ENCODE measurements at regions not wholly inside any gene's neighbourhood (a gene's known extent, or its start where the extent isn't known, plus 50 kb on each side); places are given as distances from the start of the nearest gene placed in this dataset.

DNA sequence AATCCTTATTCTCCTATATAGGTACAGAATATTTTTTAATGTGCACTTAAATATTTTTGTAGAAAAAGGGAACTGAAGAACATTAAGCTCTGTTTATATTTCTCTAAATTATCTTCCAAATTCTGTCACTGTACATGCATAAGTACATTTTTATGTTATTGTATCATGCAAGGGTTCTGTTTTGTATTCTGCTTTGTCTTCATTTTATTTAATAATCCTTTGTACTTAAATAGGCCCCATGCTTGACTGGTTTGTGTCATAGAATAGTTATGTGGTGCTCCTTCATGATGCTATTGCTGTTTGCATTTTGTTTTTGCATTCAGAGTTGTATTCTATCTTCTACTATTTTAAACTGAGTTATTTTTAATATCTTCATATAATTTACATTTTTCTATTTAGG is 111.9 kb upstream of the EDNRA start:
- DNase-seq = no peak

DNA sequence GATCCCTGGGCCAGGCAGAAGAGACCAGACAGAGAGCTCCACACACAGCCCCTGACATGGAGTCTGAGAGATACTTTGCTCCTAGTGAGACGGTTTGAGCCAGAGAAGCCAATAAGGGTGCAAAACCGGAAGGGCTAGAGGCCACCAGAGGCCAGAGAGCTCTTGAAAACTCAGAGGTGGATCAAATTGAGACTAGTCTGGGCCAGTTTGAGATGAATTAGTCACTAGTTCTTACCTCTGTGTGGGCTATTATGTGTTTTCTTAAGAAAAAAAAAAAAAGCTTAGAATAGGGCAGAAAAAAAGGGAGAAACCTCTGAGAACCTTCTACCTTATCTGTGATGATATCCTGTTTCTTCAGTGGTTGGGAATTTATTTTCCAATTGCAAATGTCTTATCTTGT is 110.4 kb upstream of the EDNRA start:
- no peak for DNase-seq

DNA sequence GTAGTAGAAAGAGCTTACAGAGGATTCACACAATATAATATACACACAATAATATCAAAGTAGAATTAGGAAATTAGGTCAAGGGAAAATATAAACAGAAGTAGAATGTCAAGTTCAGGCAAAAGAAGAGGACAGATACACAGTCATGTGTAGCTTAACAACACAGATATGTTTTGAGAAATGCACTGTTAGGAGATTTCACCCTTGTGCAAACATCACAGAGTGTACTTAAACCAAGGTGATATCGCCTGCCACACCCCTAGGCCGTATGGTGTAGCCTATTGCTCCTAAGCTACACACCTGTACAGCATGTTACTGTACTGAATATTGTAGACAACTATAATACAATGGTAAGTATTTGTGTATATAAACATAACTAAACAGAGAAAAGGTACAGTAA is 110.0 kb upstream of the EDNRA start:
- DNase-seq = no peak

DNA sequence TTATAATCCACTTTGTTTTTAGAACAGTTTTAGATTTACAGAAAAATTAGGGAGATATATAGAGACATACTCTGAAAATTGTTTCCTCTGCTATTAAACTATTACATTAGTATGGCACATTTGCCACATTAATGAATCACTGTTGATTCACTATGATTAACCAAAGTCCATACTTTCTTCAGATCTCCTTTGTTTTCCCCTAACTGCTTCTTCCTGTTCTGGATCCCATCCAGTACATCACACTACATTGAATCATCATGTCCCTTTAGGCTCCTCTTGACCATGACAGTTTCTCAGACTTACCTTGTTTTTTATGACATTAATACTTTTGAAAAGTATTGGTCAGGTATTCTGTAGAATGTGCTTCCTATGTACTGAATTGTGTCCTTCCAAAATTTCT is 109.2 kb upstream of the EDNRA start:
- no peak for DNase-seq

DNA sequence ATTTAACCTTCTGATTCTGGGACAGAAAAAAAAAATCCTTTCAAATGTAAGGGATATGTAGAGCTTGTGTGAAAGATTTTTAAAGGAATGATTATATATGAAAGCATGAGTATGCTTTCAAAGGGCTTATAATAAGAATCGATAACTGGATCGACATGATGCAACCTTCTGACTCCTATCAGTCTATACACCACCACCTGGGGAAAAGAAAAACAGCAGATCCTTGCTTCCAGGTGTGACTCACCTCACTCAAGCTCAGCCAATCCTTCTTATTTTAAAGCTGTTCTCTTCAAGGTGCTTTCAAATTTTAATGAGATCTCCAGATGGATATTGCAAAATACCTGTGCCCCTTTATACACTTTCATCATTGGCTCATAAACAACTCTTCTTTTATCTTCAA is 102.1 kb upstream of the EDNRA start:
- no peak for DNase-seq

DNA sequence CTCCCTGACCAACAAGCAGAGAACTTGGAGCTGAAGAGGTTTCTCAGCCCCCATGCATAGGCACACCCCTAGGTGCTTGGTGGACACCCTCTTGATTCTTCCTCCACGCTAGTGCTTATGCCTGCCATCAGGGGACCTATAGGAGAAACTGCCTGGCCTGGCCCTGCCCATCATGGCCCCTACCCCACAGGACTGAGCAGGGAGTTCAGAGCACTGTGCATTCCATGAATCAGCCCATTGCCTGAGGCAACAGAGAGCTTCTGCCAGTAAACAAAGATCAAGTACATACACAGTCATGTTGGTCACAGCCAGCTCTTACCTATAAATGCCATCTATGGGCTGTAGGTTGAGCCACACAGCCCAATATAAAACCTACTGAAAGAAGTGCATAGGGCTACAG is 99.1 kb upstream of the EDNRA start:
- no peak for DNase-seq

DNA sequence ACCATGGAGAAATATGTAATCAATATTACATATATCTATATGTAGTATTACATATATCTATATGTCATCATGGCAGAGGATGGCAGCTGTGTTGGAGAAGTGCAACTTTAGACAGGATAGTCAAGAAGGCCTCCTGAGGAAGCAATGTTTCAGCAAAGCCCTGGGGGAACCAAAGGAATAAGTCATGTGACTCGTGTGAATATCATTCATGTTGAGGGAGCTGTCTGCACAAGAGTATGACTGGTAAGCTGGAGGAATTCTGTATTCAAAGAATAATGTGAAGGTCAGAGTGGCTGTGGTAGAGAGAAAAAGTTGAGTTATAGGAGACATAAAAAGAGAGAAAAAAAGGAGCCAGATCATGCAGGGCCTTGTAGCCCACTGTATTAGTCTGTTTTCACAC is 92.9 kb upstream of the EDNRA start:
- DNase-seq = no peak

DNA sequence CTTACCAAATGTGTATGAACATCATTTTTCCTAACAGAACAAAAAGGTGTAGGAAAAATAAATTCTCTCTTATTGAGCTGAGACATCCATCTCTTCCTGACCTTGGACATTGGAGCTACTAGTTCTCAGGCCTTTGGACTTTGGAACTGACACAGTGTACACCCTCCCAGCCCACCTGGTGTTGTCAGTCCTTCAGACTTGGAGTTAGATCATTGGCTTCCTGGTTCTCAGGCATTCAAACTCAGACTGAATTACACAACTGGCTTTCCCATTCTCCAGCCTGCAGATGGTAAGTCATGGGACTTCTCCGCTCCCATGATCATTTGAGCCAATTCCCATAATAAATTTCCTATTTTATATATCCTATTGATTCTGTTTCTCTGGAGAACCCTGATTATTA is 84.8 kb upstream of the EDNRA start:
- no peak for DNase-seq

DNA sequence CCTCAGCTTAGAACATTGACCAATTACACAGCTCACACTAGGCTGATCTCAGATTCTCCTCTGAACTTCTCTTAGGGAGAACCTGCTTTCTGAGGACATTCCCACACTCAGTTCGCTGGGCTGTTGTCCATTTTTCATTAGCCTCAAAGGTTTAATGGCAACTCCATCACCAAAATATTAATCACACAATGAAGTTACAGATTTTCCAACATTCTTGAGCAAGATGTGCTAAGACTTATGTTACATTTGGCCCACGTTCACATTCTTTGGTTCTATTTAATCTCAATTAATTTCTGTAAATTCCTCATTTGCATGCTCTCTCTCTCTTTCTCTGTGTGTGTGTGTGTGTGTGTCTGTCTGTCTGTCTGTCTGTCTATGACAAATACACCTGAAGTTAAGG is 82.3 kb upstream of the EDNRA start:
- DNase-seq = no peak

DNA sequence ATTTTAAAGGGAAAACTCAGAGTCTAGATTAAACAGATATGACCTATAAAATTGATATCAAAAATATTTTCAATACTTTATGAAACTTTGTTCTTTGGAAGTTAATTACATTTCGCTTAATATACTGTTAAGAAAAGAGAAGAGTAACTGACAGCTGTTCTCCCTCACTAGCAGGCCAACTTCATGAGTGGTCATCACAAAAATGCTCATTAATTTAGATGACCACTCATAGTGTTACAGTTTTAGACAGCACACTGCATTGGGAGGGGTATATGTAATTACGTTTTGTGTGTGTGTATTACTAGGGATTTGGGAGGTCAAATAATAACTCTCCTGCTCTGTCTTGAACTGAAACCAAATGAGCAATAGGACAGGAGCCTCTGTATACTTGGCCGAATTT is 80.2 kb upstream of the EDNRA start:
- DNase-seq = no peak

DNA sequence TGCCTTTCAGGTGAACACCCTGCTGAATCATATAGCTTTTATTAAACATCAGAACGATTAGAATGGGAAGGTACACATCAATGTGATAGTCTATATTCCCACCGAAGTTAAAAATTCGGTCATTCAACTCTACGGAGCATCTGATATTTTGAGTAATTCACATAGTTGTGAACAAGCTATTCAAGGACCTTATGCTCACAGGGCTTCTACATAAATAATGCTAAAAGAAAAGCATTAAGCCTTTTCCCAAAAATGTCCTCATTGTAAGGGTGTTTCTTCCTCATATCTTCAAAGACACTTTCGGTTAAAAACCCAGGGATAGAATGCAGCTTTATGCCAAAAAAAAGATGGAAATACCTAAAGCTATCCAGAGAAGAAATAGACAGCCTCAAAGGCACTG is 79.7 kb upstream of the EDNRA start:
- DNase-seq = no peak

DNA sequence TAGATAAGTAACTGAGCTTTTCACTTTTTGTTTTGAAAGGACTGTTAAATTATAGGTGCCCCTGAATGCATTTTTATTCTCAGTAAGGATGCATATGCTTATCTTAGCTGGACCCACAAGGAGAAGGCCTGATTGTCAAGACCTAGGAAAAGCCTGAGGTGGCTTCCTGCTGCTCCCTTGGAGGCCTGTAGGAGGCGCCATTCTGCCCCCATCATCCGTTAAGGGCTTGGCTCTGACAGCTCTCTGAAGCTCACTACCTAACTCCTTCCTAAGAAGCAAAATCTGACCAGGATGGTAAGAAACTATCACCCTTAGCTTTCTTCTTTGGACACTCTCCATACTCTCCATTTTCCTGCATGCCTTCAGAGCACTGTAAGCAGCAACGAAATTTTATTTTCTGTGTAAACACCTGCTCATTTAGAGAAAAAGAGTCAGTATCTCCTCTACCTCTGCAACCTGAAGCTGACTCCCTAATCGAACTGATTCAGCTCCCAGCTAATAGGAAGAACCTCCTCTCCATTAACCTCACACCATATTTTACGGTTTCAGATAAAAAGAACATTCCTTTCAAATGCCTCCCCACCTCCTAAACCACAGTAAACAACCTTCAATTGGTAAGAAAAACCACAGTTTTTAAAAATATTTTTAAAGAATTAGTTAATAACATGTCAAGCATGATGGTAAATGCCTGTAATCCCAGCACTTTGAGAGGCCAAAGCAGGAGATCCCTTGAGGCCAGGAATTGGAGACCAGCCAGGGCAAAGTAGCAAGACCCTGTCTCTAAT is 73.4 kb upstream of the EDNRA start:
- no peak for DNase-seq

DNA sequence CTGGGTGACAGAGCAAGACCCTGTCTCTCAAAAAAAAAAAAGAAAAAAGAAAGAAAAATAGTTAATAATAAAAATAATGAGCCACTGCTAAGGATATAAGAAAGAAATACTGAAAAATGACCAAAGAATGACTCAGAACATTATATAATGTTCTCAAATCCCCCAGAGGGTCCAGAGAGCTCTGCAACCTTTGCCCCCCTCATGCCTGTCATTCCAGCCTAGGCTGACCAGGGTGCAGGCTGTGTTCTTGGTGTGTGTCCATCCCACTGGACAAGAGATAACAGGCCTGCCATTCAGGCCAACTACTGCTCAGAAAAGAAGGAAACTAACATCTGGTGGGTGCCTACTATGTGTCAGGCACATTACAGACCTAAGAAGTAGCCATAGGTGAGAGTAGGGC is 72.7 kb upstream of the EDNRA start:
- no peak for DNase-seq

DNA sequence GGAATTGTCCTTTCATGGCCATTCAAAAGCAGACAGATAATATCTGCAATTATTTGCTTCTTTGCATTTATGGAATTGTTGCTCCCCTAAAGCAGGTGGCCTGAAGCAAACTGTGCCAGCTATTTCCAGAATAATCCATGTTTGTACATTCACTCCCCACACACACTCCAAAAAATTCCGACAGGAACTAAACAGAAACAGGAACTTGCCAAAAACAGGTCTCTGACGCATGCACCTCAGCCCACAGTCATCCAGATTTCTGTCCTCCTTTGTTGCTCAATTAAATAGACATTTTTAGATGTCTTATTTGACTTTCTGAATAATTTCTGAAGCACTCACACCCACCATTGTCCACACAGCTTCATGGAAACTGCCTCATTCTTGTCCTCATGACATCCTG is 71.5 kb upstream of the EDNRA start:
- DNase-seq = no peak

DNA sequence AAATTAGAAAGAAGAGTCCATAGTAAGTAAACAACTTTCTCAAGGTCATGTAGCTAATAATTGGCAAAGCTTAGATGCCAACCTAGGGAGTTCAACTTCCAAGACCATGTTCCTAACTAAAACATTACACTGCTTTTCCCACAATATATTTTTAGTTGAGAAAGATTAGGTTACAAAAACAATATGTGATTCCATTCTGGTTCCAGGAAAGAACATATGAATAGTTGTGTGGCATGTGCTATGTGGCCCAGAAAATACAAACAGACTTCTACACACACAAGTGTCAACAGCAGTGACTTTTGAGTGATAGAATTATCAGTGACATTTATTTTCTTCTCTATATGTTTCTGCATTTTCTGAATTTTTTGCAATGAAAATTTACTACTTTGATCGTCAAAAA is 62.7 kb upstream of the EDNRA start:
- DNase-seq = no peak

DNA sequence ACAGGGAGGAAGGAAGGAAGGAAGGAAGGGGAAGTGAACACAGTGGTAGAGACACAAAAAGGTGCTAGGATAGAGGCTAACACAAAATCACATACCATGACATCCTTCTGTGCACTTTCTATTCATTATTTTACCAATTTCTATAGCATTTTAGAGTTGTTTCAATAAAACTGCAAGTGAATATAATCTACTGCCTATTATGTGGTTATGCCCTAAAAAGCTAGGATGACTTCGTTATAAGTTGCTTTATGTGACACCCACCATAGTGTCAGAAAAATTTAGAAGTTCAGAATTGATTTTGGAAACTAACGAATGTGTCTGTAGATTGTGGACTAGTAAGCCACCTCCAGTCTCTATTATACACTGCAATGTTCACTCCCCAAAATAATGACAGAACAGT is 59.4 kb upstream of the EDNRA start:
- no peak for DNase-seq

DNA sequence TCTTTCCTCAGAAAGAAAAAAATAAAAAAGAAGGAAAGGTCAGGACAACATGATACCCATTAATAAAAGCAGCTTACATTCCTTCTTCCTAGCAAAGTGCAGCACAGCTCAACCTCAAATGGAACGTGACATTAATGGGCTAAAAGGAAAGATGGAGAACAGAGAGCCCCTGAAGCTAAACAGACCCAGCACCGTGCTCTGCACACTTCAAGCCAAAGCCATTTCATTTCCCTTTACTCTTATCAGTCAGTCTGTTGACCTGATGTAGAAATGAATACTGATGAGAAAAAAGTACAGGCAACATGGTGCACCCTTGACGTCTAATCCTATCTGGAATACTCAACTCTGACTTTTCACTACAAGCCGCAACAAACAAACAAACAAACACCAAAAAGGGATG is 57.7 kb upstream of the EDNRA start:
- no peak for DNase-seq

DNA sequence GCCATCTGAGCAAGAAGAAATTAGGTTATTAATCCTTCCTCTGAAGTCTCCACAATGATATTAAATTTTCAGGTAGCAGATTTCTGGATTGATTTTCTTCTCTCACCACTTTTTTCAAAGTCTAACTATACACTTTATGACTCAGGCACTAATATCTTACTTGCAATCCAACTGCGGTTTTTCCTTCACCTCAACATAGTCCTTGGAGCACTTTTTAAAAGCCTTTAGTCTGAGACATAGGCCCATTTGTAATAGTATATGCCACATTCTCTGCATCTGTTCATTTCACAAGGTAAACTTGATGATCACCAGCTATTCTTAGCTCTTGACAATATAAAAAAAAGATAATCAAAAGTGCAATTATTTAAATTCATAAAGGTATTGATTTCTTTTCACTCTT is 55.9 kb upstream of the EDNRA start:
- DNase-seq = no peak

DNA sequence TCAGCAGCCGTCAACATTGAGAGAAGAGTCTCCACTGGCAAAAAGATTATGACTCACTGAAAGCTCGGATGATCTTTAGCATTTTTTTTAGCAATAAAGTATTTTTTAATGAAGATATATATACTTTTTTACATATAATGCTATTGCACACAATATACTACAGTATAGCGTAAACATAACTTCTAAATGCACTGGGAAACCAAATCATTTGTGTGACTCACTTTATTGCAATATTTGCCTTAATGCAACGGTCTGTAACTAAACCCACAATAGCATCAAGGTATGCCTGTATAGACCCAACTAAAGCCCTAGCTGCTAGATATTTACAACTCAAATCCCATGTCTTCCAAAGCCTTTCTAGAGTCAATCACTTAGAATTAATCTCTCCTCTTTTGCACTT is 52.3 kb upstream of the EDNRA start:
- no peak for DNase-seq

DNA sequence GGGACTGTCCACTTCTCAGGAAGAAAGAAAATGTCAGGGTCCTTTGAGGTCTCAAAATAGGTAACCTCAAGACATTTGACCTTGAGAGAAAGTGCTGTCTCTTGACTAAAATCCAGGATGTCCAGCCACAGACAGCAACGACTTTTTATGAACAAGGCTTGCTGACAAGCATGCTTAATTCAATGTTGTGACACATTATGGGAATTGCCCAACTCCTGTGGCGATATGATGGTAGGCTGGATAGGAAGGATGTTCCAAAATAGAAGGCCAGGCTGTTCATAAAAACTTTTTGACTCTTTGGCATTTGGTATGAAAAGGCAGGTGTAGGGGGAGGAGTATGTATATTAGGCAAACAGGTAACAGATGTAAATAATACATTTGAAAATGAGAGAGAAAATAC is 50.8 kb upstream of the EDNRA start:
- no peak for DNase-seq

All from stimulated activated CD4-positive, alpha-beta T cell treated with anti-CD3 and anti-CD28 coated beads, Interleukin-15, amount 100 ng/mL, for 24 hours (primary cell).